K562 (cell line): ENCODE measurements at regions not wholly inside any gene's neighbourhood (a gene's known extent, or its start where the extent isn't known, plus 50 kb on each side); places are given as distances from the start of the nearest gene placed in this dataset.

Source experiments
- BRF1 ChIP-seq: IDR thresholded peaks from 3 replicates; pipeline ENCODE4 v1.6.1; 2011; ENCODE audit warnings: borderline replicate concordance, mild to moderate bottlenecking; ENCODE audit not compliant: insufficient read length; ENCODE audit errors: extremely low read depth
- DDX20 ChIP-seq: fragments of 450-650 bp; IDR thresholded peaks from 2 replicates; pipeline ENCODE4 v1.6.1; 2016; ENCODE audit warnings: missing genetic modification characterization, low read depth, mild to moderate bottlenecking, missing compliant biosample characterization, moderate library complexity
- NCOA1 ChIP-seq: fragments of 450-650 bp; IDR thresholded peaks from 2 replicates; pipeline ENCODE4 v1.6.1; 2016; ENCODE audit warnings: low read depth
- NFXL1 ChIP-seq: fragments of 450-650 bp; formaldehyde crosslinking; IDR thresholded peaks from 2 replicates; pipeline ENCODE4 v1.4.0; 2021; ENCODE audit warnings: mild to moderate bottlenecking
- POLR2H ChIP-seq: IDR thresholded peaks from 2 replicates; pipeline ENCODE4 v1.6.1; 2016; ENCODE audit warnings: missing genetic modification characterization, low read depth, mild to moderate bottlenecking, control low read depth, missing compliant biosample characterization, moderate library complexity
- POLR3A ChIP-seq: IDR thresholded peaks from 2 replicates; pipeline ENCODE4 v1.6.1; 2011; ENCODE audit warnings: borderline replicate concordance, mild to moderate bottlenecking, moderate library complexity; ENCODE audit not compliant: insufficient read length, insufficient read depth; ENCODE audit errors: extremely low read depth
- SMARCA4 ChIP-seq: fragments of 450-650 bp; IDR thresholded peaks from 2 replicates; pipeline ENCODE4 v1.6.1; 2016
- SRSF9 ChIP-seq: fragments of 200-400 bp; formaldehyde crosslinking; IDR thresholded peaks from 2 replicates; pipeline ENCODE4 v1.6.1; 2017; ENCODE audit warnings: low read depth, low read length, borderline replicate concordance
- ZNF766 ChIP-seq: fragments of 200-800 bp; sonication (Bioruptor generic); conservative IDR thresholded peaks from 2 replicates; pipeline ENCODE4 v1.6.1; 2016; ENCODE audit warnings: missing genetic modification characterization, missing compliant biosample characterization
- TF ChIP-seq, protein P1 (sequence below): sonication (generic); formaldehyde crosslinking; IDR thresholded peaks from 2 replicates; pipeline ENCODE4 v1.8.1; 2023; ENCODE audit warnings: mild to moderate bottlenecking, missing genetic modification reagents
- TF ChIP-seq, protein P2 (sequence below), 2 experiments: fragments of 450-650 bp in 1 of 2; sonication (generic) in 1 of 2; formaldehyde crosslinking in 1 of 2; IDR thresholded peaks in 1 of 2; conservative IDR thresholded peaks in 1 of 2; 2 replicates each; pipeline versions ENCODE4 v1.6.1 to v1.8.1; 2016 to 2023; ENCODE audit warnings: mild to moderate bottlenecking in 2 of 2, moderate library complexity in 2 of 2, inconsistent platforms in 1 of 2, missing genetic modification reagents in 1 of 2
- TF ChIP-seq, protein P3 (sequence below): fragments of 450-650 bp; formaldehyde crosslinking; IDR thresholded peaks from 2 replicates; pipeline ENCODE4 v1.4.0; 2020; ENCODE audit warnings: mild to moderate bottlenecking, moderate library complexity
- TF ChIP-seq, protein P4 (sequence below), 2 experiments: fragments of 450-650 bp; IDR thresholded peaks; 2 replicates each; pipeline ENCODE4 v1.6.1; 2016
- TF ChIP-seq, protein P5 (sequence below), 3 experiments: fragments of 200-800 bp in 1 of 3; fragments of 250-450 bp in 1 of 3; fragments of 450-650 bp in 1 of 3; sonication (Bioruptor Pico) in 1 of 3; sonication (Bioruptor generic) in 1 of 3; formaldehyde crosslinking in 1 of 3; IDR thresholded peaks; 2 replicates each; pipeline versions ENCODE4 v1.6.1 to v1.8.0; 2016 to 2022; ENCODE audit warnings: mild to moderate bottlenecking in 2 of 3, missing genetic modification characterization in 2 of 3, missing compliant biosample characterization in 1 of 3, moderate library complexity in 1 of 3
- TF ChIP-seq, protein P6 (sequence below): fragments of 450-650 bp; formaldehyde crosslinking; IDR thresholded peaks from 2 replicates; pipeline ENCODE4 v1.4.0; 2022; ENCODE audit warnings: missing genetic modification characterization

DNA sequence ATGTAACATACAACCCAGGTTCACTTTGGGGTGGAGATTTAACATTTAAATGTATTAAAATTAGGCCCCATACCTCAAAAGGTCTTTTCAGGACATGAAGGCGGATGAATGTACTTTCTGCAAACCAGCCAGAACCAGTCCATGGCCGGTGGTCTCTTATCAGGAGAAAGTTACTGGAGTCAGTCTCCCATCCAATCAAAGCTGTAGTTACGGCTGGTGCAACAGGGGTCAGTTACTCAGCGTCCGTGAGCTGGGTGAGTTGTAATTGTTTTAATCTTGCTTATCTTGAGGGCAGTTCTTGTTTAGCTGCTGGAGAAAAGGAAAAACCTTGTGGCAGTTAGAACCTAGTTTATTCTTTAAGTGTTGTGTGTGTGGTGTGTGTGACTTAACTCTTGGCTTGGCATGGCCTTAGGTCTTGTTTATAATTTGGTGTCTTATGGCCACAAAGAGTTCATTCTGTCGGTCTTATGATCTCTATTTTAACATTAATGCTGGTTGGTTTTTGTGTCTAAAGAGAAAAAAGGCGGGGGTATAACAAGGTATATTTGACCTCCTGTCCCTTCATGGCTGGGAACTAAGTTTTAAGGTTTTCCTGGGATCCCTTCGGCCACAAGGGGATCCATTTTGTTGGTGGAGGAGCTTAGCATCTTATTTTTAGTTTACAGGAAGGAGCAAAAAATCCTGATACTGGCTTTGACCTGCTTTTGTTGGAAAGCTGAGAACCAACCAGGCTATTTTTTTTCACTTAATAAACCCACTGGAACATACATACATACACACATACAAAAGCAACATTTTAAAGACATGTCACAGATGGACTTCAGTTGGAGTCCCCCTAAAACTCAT lies 143.5 kb upstream of the NCK2 start (continued):
- TF ChIP-seq, protein P1, sequence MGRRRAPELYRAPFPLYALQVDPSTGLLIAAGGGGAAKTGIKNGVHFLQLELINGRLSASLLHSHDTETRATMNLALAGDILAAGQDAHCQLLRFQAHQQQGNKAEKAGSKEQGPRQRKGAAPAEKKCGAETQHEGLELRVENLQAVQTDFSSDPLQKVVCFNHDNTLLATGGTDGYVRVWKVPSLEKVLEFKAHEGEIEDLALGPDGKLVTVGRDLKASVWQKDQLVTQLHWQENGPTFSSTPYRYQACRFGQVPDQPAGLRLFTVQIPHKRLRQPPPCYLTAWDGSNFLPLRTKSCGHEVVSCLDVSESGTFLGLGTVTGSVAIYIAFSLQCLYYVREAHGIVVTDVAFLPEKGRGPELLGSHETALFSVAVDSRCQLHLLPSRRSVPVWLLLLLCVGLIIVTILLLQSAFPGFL (CRISPR knock-in tag): no peak
- TF ChIP-seq BRF1: no peak
- TF ChIP-seq, protein P2, sequence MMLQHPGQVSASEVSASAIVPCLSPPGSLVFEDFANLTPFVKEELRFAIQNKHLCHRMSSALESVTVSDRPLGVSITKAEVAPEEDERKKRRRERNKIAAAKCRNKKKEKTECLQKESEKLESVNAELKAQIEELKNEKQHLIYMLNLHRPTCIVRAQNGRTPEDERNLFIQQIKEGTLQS (IDR thresholded peaks at IDR 0.05): peak; percentile 92
- TF ChIP-seq, protein P2 (CRISPR knock-in tag; conservative IDR thresholded peaks at IDR 0.05): no peak
- TF ChIP-seq DDX20: 0 out of 2 replicates have a peak, but pooled peaks have one; percentile 18
- TF ChIP-seq, protein P3, sequence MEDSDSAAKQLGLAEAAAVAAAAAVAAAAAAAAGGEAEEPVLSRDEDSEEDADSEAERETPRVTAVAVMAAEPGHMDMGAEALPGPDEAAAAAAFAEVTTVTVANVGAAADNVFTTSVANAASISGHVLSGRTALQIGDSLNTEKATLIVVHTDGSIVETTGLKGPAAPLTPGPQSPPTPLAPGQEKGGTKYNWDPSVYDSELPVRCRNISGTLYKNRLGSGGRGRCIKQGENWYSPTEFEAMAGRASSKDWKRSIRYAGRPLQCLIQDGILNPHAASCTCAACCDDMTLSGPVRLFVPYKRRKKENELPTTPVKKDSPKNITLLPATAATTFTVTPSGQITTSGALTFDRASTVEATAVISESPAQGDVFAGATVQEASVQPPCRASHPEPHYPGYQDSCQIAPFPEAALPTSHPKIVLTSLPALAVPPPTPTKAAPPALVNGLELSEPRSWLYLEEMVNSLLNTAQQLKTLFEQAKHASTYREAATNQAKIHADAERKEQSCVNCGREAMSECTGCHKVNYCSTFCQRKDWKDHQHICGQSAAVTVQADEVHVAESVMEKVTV (CRISPR knock-in tag): peak; percentile 54; the same call in 1 of the 2 replicates
- TF ChIP-seq POLR3A: no peak
- TF ChIP-seq, protein P4, sequence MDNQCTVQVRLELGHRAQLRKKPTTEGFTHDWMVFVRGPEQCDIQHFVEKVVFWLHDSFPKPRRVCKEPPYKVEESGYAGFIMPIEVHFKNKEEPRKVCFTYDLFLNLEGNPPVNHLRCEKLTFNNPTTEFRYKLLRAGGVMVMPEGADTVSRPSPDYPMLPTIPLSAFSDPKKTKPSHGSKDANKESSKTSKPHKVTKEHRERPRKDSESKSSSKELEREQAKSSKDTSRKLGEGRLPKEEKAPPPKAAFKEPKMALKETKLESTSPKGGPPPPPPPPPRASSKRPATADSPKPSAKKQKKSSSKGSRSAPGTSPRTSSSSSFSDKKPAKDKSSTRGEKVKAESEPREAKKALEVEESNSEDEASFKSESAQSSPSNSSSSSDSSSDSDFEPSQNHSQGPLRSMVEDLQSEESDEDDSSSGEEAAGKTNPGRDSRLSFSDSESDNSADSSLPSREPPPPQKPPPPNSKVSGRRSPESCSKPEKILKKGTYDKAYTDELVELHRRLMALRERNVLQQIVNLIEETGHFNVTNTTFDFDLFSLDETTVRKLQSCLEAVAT (IDR thresholded peaks at IDR 0.05): peak; percentile 95
- peak; percentile 93 for TF ChIP-seq NCOA1
- peak; percentile 90 for TF ChIP-seq SMARCA4
- TF ChIP-seq ZNF766 (CRISPR knock-in tag): peak; percentile 89
- no peak for TF ChIP-seq SRSF9
- no peak; the same call in 1 of the 2 replicates for TF ChIP-seq NFXL1 (CRISPR knock-in tag)
- TF ChIP-seq POLR2H (tag): peak; percentile 98
- TF ChIP-seq, protein P5, sequence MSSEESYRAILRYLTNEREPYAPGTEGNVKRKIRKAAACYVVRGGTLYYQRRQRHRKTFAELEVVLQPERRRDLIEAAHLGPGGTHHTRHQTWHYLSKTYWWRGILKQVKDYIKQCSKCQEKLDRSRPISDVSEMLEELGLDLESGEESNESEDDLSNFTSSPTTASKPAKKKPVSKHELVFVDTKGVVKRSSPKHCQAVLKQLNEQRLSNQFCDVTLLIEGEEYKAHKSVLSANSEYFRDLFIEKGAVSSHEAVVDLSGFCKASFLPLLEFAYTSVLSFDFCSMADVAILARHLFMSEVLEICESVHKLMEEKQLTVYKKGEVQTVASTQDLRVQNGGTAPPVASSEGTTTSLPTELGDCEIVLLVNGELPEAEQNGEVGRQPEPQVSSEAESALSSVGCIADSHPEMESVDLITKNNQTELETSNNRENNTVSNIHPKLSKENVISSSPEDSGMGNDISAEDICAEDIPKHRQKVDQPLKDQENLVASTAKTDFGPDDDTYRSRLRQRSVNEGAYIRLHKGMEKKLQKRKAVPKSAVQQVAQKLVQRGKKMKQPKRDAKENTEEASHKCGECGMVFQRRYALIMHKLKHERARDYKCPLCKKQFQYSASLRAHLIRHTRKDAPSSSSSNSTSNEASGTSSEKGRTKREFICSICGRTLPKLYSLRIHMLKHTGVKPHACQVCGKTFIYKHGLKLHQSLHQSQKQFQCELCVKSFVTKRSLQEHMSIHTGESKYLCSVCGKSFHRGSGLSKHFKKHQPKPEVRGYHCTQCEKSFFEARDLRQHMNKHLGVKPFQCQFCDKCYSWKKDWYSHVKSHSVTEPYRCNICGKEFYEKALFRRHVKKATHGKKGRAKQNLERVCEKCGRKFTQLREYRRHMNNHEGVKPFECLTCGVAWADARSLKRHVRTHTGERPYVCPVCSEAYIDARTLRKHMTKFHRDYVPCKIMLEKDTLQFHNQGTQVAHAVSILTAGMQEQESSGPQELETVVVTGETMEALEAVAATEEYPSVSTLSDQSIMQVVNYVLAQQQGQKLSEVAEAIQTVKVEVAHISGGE (CRISPR knock-in tag; IDR thresholded peaks at IDR 0.05): peak in 1 of 3 experiments; percentile 66; a peak in 2 of 6 replicates
- TF ChIP-seq, protein P6, sequence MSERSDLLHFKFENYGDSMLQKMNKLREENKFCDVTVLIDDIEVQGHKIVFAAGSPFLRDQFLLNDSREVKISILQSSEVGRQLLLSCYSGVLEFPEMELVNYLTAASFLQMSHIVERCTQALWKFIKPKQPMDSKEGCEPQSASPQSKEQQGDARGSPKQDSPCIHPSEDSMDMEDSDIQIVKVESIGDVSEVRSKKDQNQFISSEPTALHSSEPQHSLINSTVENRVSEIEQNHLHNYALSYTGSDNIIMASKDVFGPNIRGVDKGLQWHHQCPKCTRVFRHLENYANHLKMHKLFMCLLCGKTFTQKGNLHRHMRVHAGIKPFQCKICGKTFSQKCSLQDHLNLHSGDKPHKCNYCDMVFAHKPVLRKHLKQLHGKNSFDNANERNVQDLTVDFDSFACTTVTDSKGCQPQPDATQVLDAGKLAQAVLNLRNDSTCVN: peak; percentile 65; the same call in 1 of the 2 replicates
